DOHH2 (cell line): ENCODE measurements at regions not wholly inside any gene's neighbourhood (a gene's known extent, or its start where the extent isn't known, plus 50 kb on each side); places are given as distances from the start of the nearest gene placed in this dataset.

ENCODE experiments used
- EZH2phosphoT487 ChIP-seq: fragments of 200-600 bp; sonication (generic); IDR thresholded peaks from 2 replicates; pipeline ENCODE4 v1.6.1; 2017; ENCODE audit warnings: borderline replicate concordance, mild to moderate bottlenecking, antibody characterized with exemption, low read length, moderate library complexity, mixed read lengths
- TF ChIP-seq, protein P1 (sequence below): fragments of 200-600 bp; sonication (generic); IDR thresholded peaks from one replicate; pipeline ENCODE4 v1.5.1; 2014; ENCODE audit warnings: antibody characterized with exemption, mild to moderate bottlenecking, low read depth, low read length; ENCODE audit not compliant: poor library complexity, severe bottlenecking

DNA sequence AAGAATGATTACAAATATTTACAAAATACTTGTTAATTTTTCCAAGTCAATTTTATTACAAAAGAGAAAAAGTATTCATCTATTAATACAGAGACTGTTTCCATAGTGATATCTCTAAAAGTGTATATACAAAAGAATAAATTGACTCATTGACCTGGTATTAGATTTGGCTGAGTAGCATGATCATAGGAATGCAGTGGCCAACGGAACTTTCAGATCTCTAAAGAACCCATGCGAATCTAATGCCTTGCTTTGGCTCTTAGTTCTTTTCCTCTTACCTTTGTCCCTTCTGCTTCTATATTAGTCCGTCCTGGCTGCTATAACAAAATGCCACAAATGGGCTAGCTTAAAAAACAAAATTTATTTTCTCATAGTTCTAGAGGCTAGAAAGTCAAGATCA, 717.8 kb downstream of the TMTC2 start:
- TF ChIP-seq, protein P1, sequence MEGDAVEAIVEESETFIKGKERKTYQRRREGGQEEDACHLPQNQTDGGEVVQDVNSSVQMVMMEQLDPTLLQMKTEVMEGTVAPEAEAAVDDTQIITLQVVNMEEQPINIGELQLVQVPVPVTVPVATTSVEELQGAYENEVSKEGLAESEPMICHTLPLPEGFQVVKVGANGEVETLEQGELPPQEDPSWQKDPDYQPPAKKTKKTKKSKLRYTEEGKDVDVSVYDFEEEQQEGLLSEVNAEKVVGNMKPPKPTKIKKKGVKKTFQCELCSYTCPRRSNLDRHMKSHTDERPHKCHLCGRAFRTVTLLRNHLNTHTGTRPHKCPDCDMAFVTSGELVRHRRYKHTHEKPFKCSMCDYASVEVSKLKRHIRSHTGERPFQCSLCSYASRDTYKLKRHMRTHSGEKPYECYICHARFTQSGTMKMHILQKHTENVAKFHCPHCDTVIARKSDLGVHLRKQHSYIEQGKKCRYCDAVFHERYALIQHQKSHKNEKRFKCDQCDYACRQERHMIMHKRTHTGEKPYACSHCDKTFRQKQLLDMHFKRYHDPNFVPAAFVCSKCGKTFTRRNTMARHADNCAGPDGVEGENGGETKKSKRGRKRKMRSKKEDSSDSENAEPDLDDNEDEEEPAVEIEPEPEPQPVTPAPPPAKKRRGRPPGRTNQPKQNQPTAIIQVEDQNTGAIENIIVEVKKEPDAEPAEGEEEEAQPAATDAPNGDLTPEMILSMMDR = no peak
- TF ChIP-seq EZH2phosphoT487 = no peak
